HCT116 (cell line): ENCODE measurements at regions not wholly inside any gene's neighbourhood (a gene's known extent, or its start where the extent isn't known, plus 50 kb on each side); places are given as distances from the start of the nearest gene placed in this dataset.

Source experiments
- ATAC-seq: fragments of 200-7000 bp; cut with Tn5 transposase; 2 replicates; pipeline ENCODE4 v1.9.1; 2020; ENCODE audit warnings: mild to moderate bottlenecking, moderate library complexity
- BruUV-seq: library from RNA; stranded (reverse); fragments of 400-500 nt; replicated peaks from 2 replicates; lab custom pipeline; 2021; lab: Mats Ljungman, UMichigan
- CTCF ChIA-PET: fragments of 300-600 bp; sonication (Branson Sonifier 250); formaldehyde crosslinking; loops from one replicate; lab custom pipeline; 2021; ENCODE audit warnings: antibody characterized with exemption; lab: Charles Lee
- POLR2A ChIA-PET: fragments of 300-600, 350-600 bp; sonication (Branson Sonifier 250); formaldehyde crosslinking; loops from one replicate; lab custom pipeline; 2021; ENCODE audit warnings: antibody characterized with exemption; lab: Charles Lee
- RAD21 ChIA-PET, 2 experiments: fragments of 300-600 bp; sonication (Branson Sonifier 250); formaldehyde crosslinking; loops; one replicate each; lab custom pipeline; 2023; ENCODE audit warnings: low total read pairs in 2 of 2; ENCODE audit not compliant: uncharacterized antibody in 2 of 2, unreplicated experiment in 2 of 2, low non-redundant PET in 1 of 2; lab: Charles Lee
- DNase-seq: peaks from one replicate; pipeline ENCODE4 v3.0.0-alpha.2; 2010; ENCODE audit warnings: low read depth, low spot score
- H2AFZ ChIP-seq: fragments of 200-600 bp; shearing (Covaris generic), sonication (generic); 2 replicates; pipeline ENCODE4 v1.6.1; 2017; ENCODE audit warnings: low read depth, mixed run types, mixed read lengths, antibody characterized with exemption, low read length; ENCODE audit not compliant: poor library complexity, severe bottlenecking
- H3K27ac ChIP-seq: 2 replicates; pipeline ENCODE4 v1.5.1; 2012; ENCODE audit warnings: low read depth, low read length
- H3K27me3 ChIP-seq: fragments of 200-600 bp; sonication (generic); 2 replicates; pipeline ENCODE4 v1.6.1; 2016; ENCODE audit warnings: mixed run types, low read length, mixed read lengths; ENCODE audit not compliant: insufficient read depth
- H3K36me3 ChIP-seq, 2 experiments: fragments of 200-500 bp in 1 of 2; fragments of 200-600 bp in 1 of 2; sonication (Bioruptor generic) in 1 of 2; sonication (generic) in 1 of 2; 2 replicates each; pipeline versions ENCODE4 v1.5.1 to v1.6.1; 2014 to 2016; ENCODE audit warnings: low read length in 2 of 2, inconsistent platforms in 1 of 2, mixed read lengths in 1 of 2, mixed run types in 1 of 2; ENCODE audit not compliant: insufficient read depth in 2 of 2, control insufficient read depth in 1 of 2
- H3K4me1 ChIP-seq, 2 experiments: fragments of 200-600 bp in 1 of 2; sonication (generic) in 1 of 2; 2 replicates each; pipeline versions ENCODE4 v1.5.1 to v1.6.1; 2012 to 2017; ENCODE audit warnings: low read length in 2 of 2, inconsistent platforms in 1 of 2, mild to moderate bottlenecking in 1 of 2, mixed read lengths in 1 of 2, mixed run types in 1 of 2, moderate library complexity in 1 of 2; ENCODE audit not compliant: insufficient read depth in 2 of 2, control insufficient read depth in 1 of 2
- H3K4me2 ChIP-seq: fragments of 200-600 bp; sonication (generic); 2 replicates; pipeline ENCODE4 v1.6.1; 2017; ENCODE audit warnings: mixed run types, low read length, mixed read lengths
- H3K4me3 ChIP-seq, 2 experiments: fragments of 200-600 bp in 1 of 2; sonication (generic) in 1 of 2; replicated peaks in 1 of 2; 2 replicates each; pipeline ENCODE4 v1.5.1; 2011 to 2016; ENCODE audit warnings: low read length in 2 of 2, control low read depth in 1 of 2, low read depth in 1 of 2, mild to moderate bottlenecking in 1 of 2, mixed read lengths in 1 of 2, mixed run types in 1 of 2
- H3K79me2 ChIP-seq: fragments of 200-600 bp; sonication (generic); 2 replicates; pipeline ENCODE4 v1.6.1; 2017; ENCODE audit warnings: mild to moderate bottlenecking, mixed run types, low read length, moderate library complexity, mixed read lengths; ENCODE audit not compliant: insufficient read depth
- H3K9ac ChIP-seq: fragments of 200-600 bp; sonication (generic); 2 replicates; pipeline ENCODE4 v1.6.1; 2016; ENCODE audit warnings: low read length, mixed read lengths
- H3K9me2 ChIP-seq: fragments of 200-600 bp; sonication (generic), shearing (Covaris generic); 2 replicates; pipeline ENCODE4 v1.6.1; 2017; ENCODE audit warnings: mixed run types, mild to moderate bottlenecking, moderate library complexity; ENCODE audit not compliant: insufficient read depth
- H3K9me3 ChIP-seq, 2 experiments: fragments of 200-500 bp in 1 of 2; fragments of 200-600 bp in 1 of 2; sonication (Bioruptor generic) in 1 of 2; sonication (generic) in 1 of 2; 2 replicates each; pipeline ENCODE4 v1.6.1; 2014 to 2017; ENCODE audit warnings: low read length in 2 of 2, mixed read lengths in 2 of 2, inconsistent platforms in 1 of 2, low read depth in 1 of 2, mild to moderate bottlenecking in 1 of 2, mixed run types in 1 of 2, moderate library complexity in 1 of 2; ENCODE audit not compliant: control insufficient read depth in 1 of 2, insufficient read depth in 1 of 2
- H4K20me1 ChIP-seq: fragments of 200-600 bp; sonication (generic), shearing (Covaris generic); 2 replicates; pipeline ENCODE4 v1.6.1; 2017; ENCODE audit warnings: mixed run types, mild to moderate bottlenecking, moderate library complexity; ENCODE audit not compliant: insufficient read depth
- ATF3 ChIP-seq: IDR thresholded peaks from 2 replicates; pipeline ENCODE4 v1.6.1; 2012
- CEBPB ChIP-seq: IDR thresholded peaks from 2 replicates; pipeline ENCODE4 v1.6.1; 2012; ENCODE audit warnings: low read depth
- CTCF ChIP-seq, 3 experiments: fragments of 200-600 bp in 1 of 3; sonication (generic) in 1 of 3; IDR thresholded peaks in 2 of 3; conservative IDR thresholded peaks in 1 of 3; 2 replicates each; pipeline ENCODE4 v1.5.1; 2012 to 2017; ENCODE audit warnings: low read depth in 2 of 3, low read length in 2 of 3, antibody characterized with exemption in 1 of 3, borderline replicate concordance in 1 of 3, control low read depth in 1 of 3, mild to moderate bottlenecking in 1 of 3, mixed read lengths in 1 of 3, mixed run types in 1 of 3, moderate library complexity in 1 of 3; ENCODE audit not compliant: insufficient read depth in 1 of 3
- ELF1 ChIP-seq: IDR thresholded peaks from 2 replicates; pipeline ENCODE4 v1.6.1; 2012; ENCODE audit warnings: low read depth, borderline replicate concordance
- EZH2 ChIP-seq: fragments of 200-600 bp; sonication (generic); IDR thresholded peaks from 2 replicates; pipeline ENCODE4 v1.6.1; 2017; ENCODE audit warnings: antibody characterized with exemption, mixed run types
- POLR2AphosphoS5 ChIP-seq: IDR thresholded peaks from 2 replicates; pipeline ENCODE4 v1.6.1; 2011; ENCODE audit warnings: mild to moderate bottlenecking, low read depth, low read length, moderate library complexity
- RAD21 ChIP-seq: IDR thresholded peaks from 2 replicates; pipeline ENCODE4 v1.6.1; 2012; ENCODE audit warnings: low read depth, mild to moderate bottlenecking
- TCF7L2 ChIP-seq: IDR thresholded peaks from 2 replicates; pipeline ENCODE4 v1.7.0; 2011; ENCODE audit warnings: borderline replicate concordance, inconsistent platforms; ENCODE audit not compliant: insufficient read depth, insufficient read length; ENCODE audit errors: extremely low read depth
- ZFX ChIP-seq: fragments of 450-650 bp; IDR thresholded peaks from 2 replicates; pipeline ENCODE4 v1.6.1; 2017
- ZNF274 ChIP-seq: fragments of 200-500 bp; sonication (Bioruptor generic); IDR thresholded peaks from 2 replicates; pipeline ENCODE4 v1.6.1; 2014; ENCODE audit warnings: mild to moderate bottlenecking, low read depth, low read length, inconsistent platforms
- intact Hi-C: fragments of 100-400 bp; cut with micrococcal nuclease; formaldehyde crosslinking; loops from 2 replicates; pipeline ENCODE4 v1.10.0; 2022
- TF ChIP-seq, protein P1 (sequence below): IDR thresholded peaks from 2 replicates; pipeline ENCODE4 v1.6.1; 2012; ENCODE audit warnings: low read depth

DNA sequence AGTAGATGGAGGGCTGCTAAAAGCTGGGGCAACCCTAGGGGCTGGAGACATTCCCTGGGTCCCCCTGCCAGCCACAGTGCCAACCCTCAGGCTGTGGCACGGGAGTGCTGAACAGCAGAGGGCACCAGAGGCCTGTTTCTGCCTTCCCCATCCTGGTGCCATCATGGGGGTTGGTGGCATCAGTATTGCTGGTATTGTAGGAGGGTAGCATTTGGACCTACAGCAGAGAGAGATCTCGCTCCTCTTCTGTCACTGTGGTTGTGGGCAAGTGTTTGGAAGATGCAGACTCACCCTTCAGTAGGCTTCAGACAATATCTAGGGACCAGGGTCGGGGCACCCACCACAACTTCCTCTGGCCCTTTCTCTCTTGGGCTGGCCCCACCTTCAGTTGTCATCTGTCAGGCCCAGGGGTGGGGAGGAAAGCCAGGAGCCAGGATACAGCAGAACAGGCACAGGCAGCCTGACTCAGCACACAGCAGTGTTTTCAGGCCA, 123.5 kb downstream of the RPLP1 start:
- intact Hi-C loops: loop anchor here (1.0 to 5.0 kb wide), 3 partner anchors 99 to 912 kb away; no protein-coding TSS in a partner anchor
- RAD21 ChIA-PET: no interaction called here
- H3K9me2 ChIP-seq: no peaks in the 10 kb centered on the region
- H3K9me3 ChIP-seq: no peaks in the 10 kb centered on the region
- no peak overlapping the region for H3K4me2 ChIP-seq
- H3K36me3 ChIP-seq: no peaks in the 10 kb centered on the region
- peaks cover 5% of the 10 kb centered on the region; the same call in 1 of the 2 replicates for H3K27me3 ChIP-seq
- no peak overlapping the region for H3K27ac ChIP-seq
- CTCF ChIA-PET: interaction anchor here (0.7 to 1.4 kb wide), 6 partner anchors 98 to 929 kb away, joined by 3 to 4 read pairs (median 3); no protein-coding TSS in a partner anchor
- H3K79me2 ChIP-seq: no peaks in the 10 kb centered on the region
- no peaks in the 10 kb centered on the region for H4K20me1 ChIP-seq
- H3K9ac ChIP-seq: no peak overlapping the region
- TF ChIP-seq RAD21 (peak; percentile 82), CTCF (IDR thresholded peaks at IDR 0.05 in 2 of 3, conservative IDR thresholded peaks at IDR 0.05 in 1 of 3; ENCODE audit: borderline replicate concordance in 1 of 3, insufficient read depth in 1 of 3, low read depth in 2 of 3, low read length in 2 of 3) (peak; percentile 62 to 89 (median 83); a peak in 5 of 6 replicates), ATF3 (no peak)
- no peaks in the 10 kb centered on the region for H3K4me1 ChIP-seq
- peak; percentile 15 for DNase-seq
- POLR2A ChIA-PET: no interaction called here
- no peak overlapping the region for H3K4me3 ChIP-seq
- H2AFZ ChIP-seq: no peak overlapping the region
- peak; percentile 94 for ATAC-seq
- no TSS peak for BruUV-seq

DNA sequence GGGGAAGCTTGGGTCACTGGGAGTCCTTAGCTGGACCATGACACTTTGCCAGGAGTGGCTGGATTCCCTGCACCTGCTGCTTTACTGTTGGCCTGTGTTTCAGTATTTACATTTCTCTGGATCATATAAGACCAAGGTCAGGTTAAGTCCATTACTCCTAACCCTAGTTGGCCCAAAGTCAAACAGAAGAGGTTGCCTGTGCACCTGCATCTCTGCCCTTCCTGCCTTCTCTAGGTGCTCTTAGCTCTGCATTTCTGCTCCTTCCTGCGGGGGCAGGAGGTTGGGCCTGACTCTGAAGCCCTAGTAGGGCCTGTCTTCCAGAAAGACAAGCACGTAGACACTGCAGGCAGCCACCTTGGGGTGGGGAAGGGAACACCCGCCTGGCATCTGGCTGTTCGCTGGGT, 124.3 kb downstream of the RPLP1 start:
- Histone ChIP-seq H3K4me3 (no peak overlapping the region), H3K79me2 (no peaks in the 10 kb centered on the region), H3K4me1 (no peaks in the 10 kb centered on the region), H3K4me2 (no peak overlapping the region), H3K27ac (no peak overlapping the region), H3K9me2 (no peaks in the 10 kb centered on the region), H3K27me3 (peaks cover 5% of the 10 kb centered on the region; the same call in 1 of the 2 replicates), H3K36me3 (no peaks in the 10 kb centered on the region), H3K9ac (no peak overlapping the region), H2AFZ (no peak overlapping the region), H4K20me1 (no peaks in the 10 kb centered on the region), H3K9me3 (no peaks in the 10 kb centered on the region)
- CTCF ChIA-PET: no interaction called here
- no TSS peak for BruUV-seq
- no peak for DNase-seq
- RAD21 ChIA-PET: no interaction called here
- POLR2A ChIA-PET: no interaction called here
- intact Hi-C loops: loop anchor here (1.0 to 5.0 kb wide), 3 partner anchors 100 to 911 kb away; no protein-coding TSS in a partner anchor
- ATAC-seq: no peak
- no peak for TF ChIP-seq ZFX
- TF ChIP-seq ATF3: no peak
- no peak for TF ChIP-seq ZNF274
- TF ChIP-seq TCF7L2: no peak
- TF ChIP-seq POLR2AphosphoS5: no peak
- no peak for TF ChIP-seq CEBPB
- no peak for TF ChIP-seq EZH2
- no peak for TF ChIP-seq ELF1
- TF ChIP-seq, protein P1, sequence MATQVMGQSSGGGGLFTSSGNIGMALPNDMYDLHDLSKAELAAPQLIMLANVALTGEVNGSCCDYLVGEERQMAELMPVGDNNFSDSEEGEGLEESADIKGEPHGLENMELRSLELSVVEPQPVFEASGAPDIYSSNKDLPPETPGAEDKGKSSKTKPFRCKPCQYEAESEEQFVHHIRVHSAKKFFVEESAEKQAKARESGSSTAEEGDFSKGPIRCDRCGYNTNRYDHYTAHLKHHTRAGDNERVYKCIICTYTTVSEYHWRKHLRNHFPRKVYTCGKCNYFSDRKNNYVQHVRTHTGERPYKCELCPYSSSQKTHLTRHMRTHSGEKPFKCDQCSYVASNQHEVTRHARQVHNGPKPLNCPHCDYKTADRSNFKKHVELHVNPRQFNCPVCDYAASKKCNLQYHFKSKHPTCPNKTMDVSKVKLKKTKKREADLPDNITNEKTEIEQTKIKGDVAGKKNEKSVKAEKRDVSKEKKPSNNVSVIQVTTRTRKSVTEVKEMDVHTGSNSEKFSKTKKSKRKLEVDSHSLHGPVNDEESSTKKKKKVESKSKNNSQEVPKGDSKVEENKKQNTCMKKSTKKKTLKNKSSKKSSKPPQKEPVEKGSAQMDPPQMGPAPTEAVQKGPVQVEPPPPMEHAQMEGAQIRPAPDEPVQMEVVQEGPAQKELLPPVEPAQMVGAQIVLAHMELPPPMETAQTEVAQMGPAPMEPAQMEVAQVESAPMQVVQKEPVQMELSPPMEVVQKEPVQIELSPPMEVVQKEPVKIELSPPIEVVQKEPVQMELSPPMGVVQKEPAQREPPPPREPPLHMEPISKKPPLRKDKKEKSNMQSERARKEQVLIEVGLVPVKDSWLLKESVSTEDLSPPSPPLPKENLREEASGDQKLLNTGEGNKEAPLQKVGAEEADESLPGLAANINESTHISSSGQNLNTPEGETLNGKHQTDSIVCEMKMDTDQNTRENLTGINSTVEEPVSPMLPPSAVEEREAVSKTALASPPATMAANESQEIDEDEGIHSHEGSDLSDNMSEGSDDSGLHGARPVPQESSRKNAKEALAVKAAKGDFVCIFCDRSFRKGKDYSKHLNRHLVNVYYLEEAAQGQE: no peak
